ENCODE measurements at regions not wholly inside any gene's neighbourhood (a gene's known extent, or its start where the extent isn't known, plus 50 kb on each side); places are given as distances from the start of the nearest gene placed in this dataset.

GRCh38 chr9:19934301-19934871 lies 145.5 kb upstream of the SLC24A2 start:
- H3K4me3 Mint-ChIP-seq, result peak overlapping the region; percentile 71
- ChIA-PET CTCF (interaction anchor here (0.6 to 2.2 kb wide), 7 partner anchors 12 to 1109 kb away, joined by 3 to 18 read pairs (median 3); partner anchors contain the start of gene MLLT3), POLR2A (interaction anchor here (0.7 to 1.0 kb wide), 2 partner anchors 91 to 1007 kb away, joined by 3 read pairs; no protein-coding TSS in a partner anchor)
- peak overlapping the region; percentile 93 for H3K27ac Mint-ChIP-seq
- peaks cover 20% of the 10 kb centered on the region for H3K4me1 Mint-ChIP-seq
- H3K9me3 Mint-ChIP-seq, result no peaks in the 10 kb centered on the region
- no peaks in the 10 kb centered on the region for H3K36me3 Mint-ChIP-seq
- DNase-seq (ENCODE audit: low spot score), result peak; percentile 62
- peaks cover 30% of the 10 kb centered on the region for H3K27me3 Mint-ChIP-seq (ENCODE audit: low read depth)
- ATAC-seq, result peak; percentile 94
- peak; percentile 69; the same call in 1 of the 2 replicates for TF ChIP-seq USF1 (CRISPR knock-in tag; IDR thresholded peaks at IDR 0.05)
- TF ChIP-seq ZNF263 (CRISPR knock-in tag; IDR thresholded peaks at IDR 0.05; ENCODE audit: low read depth), result peak; percentile 50; the same call in 1 of the 2 replicates
- peak; percentile 74; the same call in 1 of the 2 replicates for TF ChIP-seq ZNF219 (CRISPR knock-in tag; IDR thresholded peaks at IDR 0.05; ENCODE audit: borderline replicate concordance)
- peak; percentile 91; the same call in 1 of the 2 replicates for TF ChIP-seq SMAD3 (CRISPR knock-in tag; IDR thresholded peaks at IDR 0.05; ENCODE audit: borderline replicate concordance)
- TF ChIP-seq E2F5 (CRISPR knock-in tag; IDR thresholded peaks at IDR 0.05), result peak; percentile 87
- peak; percentile 82; the same call in 1 of the 2 replicates for TF ChIP-seq ELF4 (CRISPR knock-in tag; IDR thresholded peaks at IDR 0.05; ENCODE audit: low read depth)
- 0 out of 2 replicates have a peak, but pooled peaks have one; percentile 65 for TF ChIP-seq ATF1 (CRISPR knock-in tag; IDR thresholded peaks at IDR 0.05)
- peak; percentile 91 for TF ChIP-seq FOXP4 (CRISPR knock-in tag; IDR thresholded peaks at IDR 0.05)
- peak; percentile 79; the same call in 1 of the 2 replicates for TF ChIP-seq TP53 (CRISPR knock-in tag; IDR thresholded peaks at IDR 0.05)
- 0 out of 2 replicates have a peak, but pooled peaks have one; percentile 14 for TF ChIP-seq NFYB (CRISPR knock-in tag; conservative IDR thresholded peaks at IDR 0.05; ENCODE audit: low read depth)
- peak; percentile 61 for TF ChIP-seq ZNF317 (CRISPR knock-in tag; IDR thresholded peaks at IDR 0.05; ENCODE audit: borderline replicate concordance, low read depth)
- TF ChIP-seq ARID4B (CRISPR knock-in tag; IDR thresholded peaks at IDR 0.05; ENCODE audit: borderline replicate concordance), result peak; percentile 93
- peak; percentile 82; the same call in 1 of the 2 replicates for TF ChIP-seq ZNF281 (CRISPR knock-in tag; IDR thresholded peaks at IDR 0.05)
- TF ChIP-seq CREB1 (CRISPR knock-in tag; IDR thresholded peaks at IDR 0.05), result peak; percentile 63; the same call in 1 of the 2 replicates
- TF ChIP-seq CTCF (IDR thresholded peaks at IDR 0.05), result no peak
- TF ChIP-seq KAT7 (CRISPR knock-in tag; IDR thresholded peaks at IDR 0.05; ENCODE audit: borderline replicate concordance), result 0 out of 2 replicates have a peak, but pooled peaks have one; percentile 84
- no peak for TF ChIP-seq JAZF1 (CRISPR knock-in tag; IDR thresholded peaks at IDR 0.05)
- TF ChIP-seq FOXP1 (CRISPR knock-in tag; IDR thresholded peaks at IDR 0.05; ENCODE audit: borderline replicate concordance), result peak; percentile 90; the same call in 1 of the 2 replicates
- TF ChIP-seq ETV6 (CRISPR knock-in tag; IDR thresholded peaks at IDR 0.05), result peak; percentile 83; the same call in 1 of the 2 replicates
- TF ChIP-seq ZNF232 (CRISPR knock-in tag; IDR thresholded peaks at IDR 0.05), result peak; percentile 95
- TF ChIP-seq IRF1 (CRISPR knock-in tag; IDR thresholded peaks at IDR 0.05), result 0 out of 2 replicates have a peak, but pooled peaks have one; percentile 65
- peak; percentile 80 for TF ChIP-seq MYBL2 (CRISPR knock-in tag; IDR thresholded peaks at IDR 0.05)
- peak; percentile 86 for TF ChIP-seq RELA (CRISPR knock-in tag; IDR thresholded peaks at IDR 0.05; ENCODE audit: borderline replicate concordance)
